ENCODE measurements at regions not wholly inside any gene's neighbourhood (a gene's known extent, or its start where the extent isn't known, plus 50 kb on each side); places are given as distances from the start of the nearest gene placed in this dataset.
A peak's percentile ranks its signal among the peaks of the same experiment; 100 is the strongest.

GRCh38 chr1:204736836-204737235 is 51.3 kb upstream of the LRRN2 start:
- peak; percentile 29 for DNase-seq

- no peak for DNase-seq
These were observed 53.0 kb upstream of the LRRN2 start for GRCh38 chr1:204738506-204738905.

GRCh38 chr1:204740354-204740753 is 54.8 kb upstream of the LRRN2 start:
- DNase-seq, result no peak

- DNase-seq, result no peak
These were observed 55.9 kb upstream of the LRRN2 start for GRCh38 chr1:204741440-204741839.

- no peak for DNase-seq
These were observed 57.2 kb upstream of the LRRN2 start for GRCh38 chr1:204742676-204743251.

GRCh38 chr1:204744107-204744779 is 58.7 kb upstream of the LRRN2 start:
- no peak for DNase-seq

GRCh38 chr1:204746838-204747442 is 61.4 kb upstream of the LRRN2 start:
- DNase-seq, result peak; percentile 59

GRCh38 chr1:204751480-204751879 is 65.9 kb upstream of the LRRN2 start:
- DNase-seq, result no peak

- no peak for DNase-seq
These were observed 66.5 kb upstream of the LRRN2 start for GRCh38 chr1:204751883-204752687.

GRCh38 chr1:204752688-204753040 is 67.1 kb upstream of the LRRN2 start:
- DNase-seq, result no peak

- DNase-seq, result no peak
These were observed 69.3 kb upstream of the LRRN2 start for GRCh38 chr1:204754821-204755220.

- no peak for DNase-seq
These were observed 70.8 kb upstream of the LRRN2 start for GRCh38 chr1:204756349-204756748.

- DNase-seq, result no peak
These were observed 71.3 kb upstream of the LRRN2 start for GRCh38 chr1:204756811-204757210.

- DNase-seq, result peak; percentile 15
These were observed 73.1 kb upstream of the LRRN2 start for GRCh38 chr1:204758601-204759000.

GRCh38 chr1:204760350-204760749 is 74.8 kb upstream of the LRRN2 start:
- no peak for DNase-seq

- no peak for DNase-seq
These were observed 75.2 kb upstream of the LRRN2 start for GRCh38 chr1:204760757-204761156.

GRCh38 chr1:204763773-204764427 is 78.4 kb upstream of the LRRN2 start:
- DNase-seq, result peak; percentile 75

GRCh38 chr1:204769997-204770396 is 84.5 kb upstream of the LRRN2 start:
- no peak for DNase-seq

GRCh38 chr1:204771358-204771757 is 85.8 kb upstream of the LRRN2 start:
- DNase-seq, result no peak

- DNase-seq, result no peak
These were observed 87.7 kb upstream of the LRRN2 start for GRCh38 chr1:204773246-204773645.

- DNase-seq, result no peak
These were observed 90.0 kb upstream of the LRRN2 start for GRCh38 chr1:204775546-204775945.

GRCh38 chr1:204777591-204777990 is 92.1 kb upstream of the LRRN2 start:
- no peak for DNase-seq

GRCh38 chr1:204780630-204781029 is 90.0 kb upstream of the NFASC start:
- DNase-seq, result no peak
